HEK293T (cell line): ENCODE measurements at regions not wholly inside any gene's neighbourhood (a gene's known extent, or its start where the extent isn't known, plus 50 kb on each side); places are given as distances from the start of the nearest gene placed in this dataset.

ENCODE experiments used
- ARNT ChIP-seq: fragments of 450-650 bp; IDR thresholded peaks from 2 replicates; pipeline ENCODE4 v1.6.1; 2017; ENCODE audit warnings: mild to moderate bottlenecking
- ELF4 ChIP-seq: fragments of 450-650 bp; IDR thresholded peaks from 2 replicates; pipeline ENCODE4 v1.6.1; 2017; ENCODE audit warnings: antibody characterized with exemption
- FOXM1 ChIP-seq: fragments of 450-650 bp; IDR thresholded peaks from 2 replicates; pipeline ENCODE4 v1.6.1; 2017; ENCODE audit warnings: mild to moderate bottlenecking, borderline replicate concordance
- HDGF ChIP-seq: fragments of 450-650 bp; IDR thresholded peaks from 2 replicates; pipeline ENCODE4 v1.6.1; 2017; ENCODE audit warnings: antibody characterized with exemption, borderline replicate concordance
- SP1 ChIP-seq: fragments of 450-650 bp; IDR thresholded peaks from 2 replicates; pipeline ENCODE4 v1.6.1; 2017
- TARDBP ChIP-seq: fragments of 450-650 bp; IDR thresholded peaks from 2 replicates; pipeline ENCODE4 v1.6.1; 2016

- no peak for TF ChIP-seq FOXM1
- TF ChIP-seq HDGF: no peak
- no peak for TF ChIP-seq ELF4
- no peak for TF ChIP-seq ARNT
- TF ChIP-seq SP1: no peak
- no peak for TF ChIP-seq TARDBP
Measured at GRCh38 chr10:77726732-77727131, 89.1 kb upstream of the KCNMA1 start.
